Stomach (tissue), 8 donors: ENCODE measurements at regions not wholly inside any gene's neighbourhood (a gene's known extent, or its start where the extent isn't known, plus 50 kb on each side); places are given as distances from the start of the nearest gene placed in this dataset.

Experiments
- DNase-seq, 2 donors: peaks; one replicate each; pipeline versions ENCODE4 v3.0.0 to v3.0.0-alpha.2; 2013 to 2019
- H3K27ac ChIP-seq, 5 donors: fragments of 200-600 bp in 4 of 5; sonication (generic) in 4 of 5; one replicate each; pipeline ENCODE4 v1.5.1; 2013 to 2019; ENCODE audit warnings: mild to moderate bottlenecking in 1 of 5, moderate library complexity in 1 of 5
- H3K27me3 ChIP-seq, 3 donors: fragments of 200-600 bp; sonication (generic); one replicate each; pipeline ENCODE4 v1.5.1; 2017 to 2019; ENCODE audit warnings: mixed run types in 1 of 3
- H3K36me3 ChIP-seq, 4 donors: fragments of 200-600 bp; sonication (generic); 1 replicate in 3 of 4; 2 replicates in 1 of 4; pipeline ENCODE4 v1.5.1; 2016 to 2019
- H3K4me1 ChIP-seq, 4 donors: fragments of 200-600 bp; sonication (generic); one replicate each; pipeline ENCODE4 v1.5.1; 2016 to 2019
- H3K4me3 ChIP-seq, 4 donors: fragments of 200-600 bp; sonication (generic) in 3 of 4; one replicate each; pipeline ENCODE4 v1.5.1; 2016 to 2019; ENCODE audit warnings: mild to moderate bottlenecking in 1 of 4
- H3K9me3 ChIP-seq, 4 donors: fragments of 200-600 bp; sonication (generic); one replicate each; pipeline ENCODE4 v1.5.1; 2016 to 2019
- CTCF ChIP-seq, 7 experiments: fragments of 450-650 bp in 4 of 7; fragments of 200-600 bp in 3 of 7; sonication (generic) in 3 of 7; IDR thresholded peaks; one replicate each; pipeline ENCODE4 v1.5.1; 2016 to 2019; ENCODE audit warnings: antibody characterized with exemption in 7 of 7, control low read depth in 2 of 7, mild to moderate bottlenecking in 1 of 7
- EP300 ChIP-seq: sonication (generic); formaldehyde crosslinking; IDR thresholded peaks from one replicate; pipeline ENCODE4 v1.6.1; 2017; ENCODE audit warnings: antibody characterized with exemption
- POLR2A ChIP-seq, 4 donors: fragments of 450-650 bp; IDR thresholded peaks; one replicate each; pipeline ENCODE4 v1.6.1; 2016; ENCODE audit warnings: antibody characterized with exemption in 4 of 4, control low read depth in 2 of 4, mild to moderate bottlenecking in 1 of 4, moderate library complexity in 1 of 4
- POLR2AphosphoS5 ChIP-seq, 3 donors: sonication (generic); formaldehyde crosslinking; IDR thresholded peaks; one replicate each; pipeline ENCODE4 v1.6.1; 2016; ENCODE audit warnings: antibody characterized with exemption in 3 of 3
- WGBS, 5 donors: extraction: QIAGEN DNeasy Blood & Tissue Kit in 3 of 5; methylation state at CpG; one replicate each; pipeline versions ENCODE4 v1.1.5 to v1.1.7; 2013 to 2018; 5-methylcytosine and 5-hydroxymethylcytosine counted together
- intact Hi-C: fragments of 100-400 bp; cut with DNase I; formaldehyde crosslinking; loops from one replicate; pipeline ENCODE4 v1.15.1; 2023; ENCODE audit warnings: low total_unique reads
- donor health status: healthy with polysubstance abuse.
- donor health status: Bipolar disorder and iron deficiency.
- donor health status: healthy.

GRCh38 chr6:140045116-140045515, 670.7 kb upstream of the CITED2 start:
- H3K27me3 ChIP-seq = no peaks in the 10 kb centered on the region
- H3K4me1 ChIP-seq = no peaks in the 10 kb centered on the region
- no peak for DNase-seq
- 86 to 100% (median 92%) methylated on average over 1 of the region's 1 CpG; no CpG with 5 or more reads in 1 of the 5 donors for WGBS, 5 donors
- H3K9me3 ChIP-seq = no peaks in the 10 kb centered on the region
- no peaks in the 10 kb centered on the region for H3K36me3 ChIP-seq
- no peak overlapping the region for H3K4me3 ChIP-seq
- intact Hi-C loops = no loop called here
- TF ChIP-seq EP300 (no peak), POLR2AphosphoS5 (IDR thresholded peaks at IDR 0.05) (no peak), CTCF (IDR thresholded peaks at IDR 0.05) (no peak), POLR2A (IDR thresholded peaks at IDR 0.05) (no peak)
- no peak overlapping the region for H3K27ac ChIP-seq

- no peaks in the 10 kb centered on the region for H3K36me3 ChIP-seq
- DNase-seq = no peak
- intact Hi-C loops = no loop called here
- no peak overlapping the region for H3K4me3 ChIP-seq
- H3K4me1 ChIP-seq = no peaks in the 10 kb centered on the region
- TF ChIP-seq CTCF (IDR thresholded peaks at IDR 0.05) = no peak
- TF ChIP-seq EP300 = no peak
- no peak for TF ChIP-seq POLR2A (IDR thresholded peaks at IDR 0.05)
- TF ChIP-seq POLR2AphosphoS5 (IDR thresholded peaks at IDR 0.05) = no peak
- no peaks in the 10 kb centered on the region for H3K27me3 ChIP-seq
- WGBS, 5 donors = 72 to 100% (median 84%) methylated on average over 1 of the region's 1 CpG
- no peak overlapping the region for H3K27ac ChIP-seq
- H3K9me3 ChIP-seq = no peaks in the 10 kb centered on the region
Observed at GRCh38 chr6:140044626-140045025, 670.2 kb upstream of the CITED2 start.

- no peaks in the 10 kb centered on the region for H3K27me3 ChIP-seq
- no peaks in the 10 kb centered on the region for H3K4me1 ChIP-seq
- H3K4me3 ChIP-seq = no peak overlapping the region
- no peak overlapping the region for H3K27ac ChIP-seq
- TF ChIP-seq CTCF (IDR thresholded peaks at IDR 0.05) (no peak), POLR2AphosphoS5 (IDR thresholded peaks at IDR 0.05) (no peak), POLR2A (IDR thresholded peaks at IDR 0.05) (no peak), EP300 (no peak)
- H3K36me3 ChIP-seq = no peaks in the 10 kb centered on the region
- WGBS, 5 donors = 78 to 89% (median 86%) methylated on average over 2 of the region's 2 CpGs
- no peaks in the 10 kb centered on the region for H3K9me3 ChIP-seq
- DNase-seq = no peak
- intact Hi-C loops = no loop called here
Observed at GRCh38 chr6:140043762-140044378, 669.4 kb upstream of the CITED2 start.

GRCh38 chr6:140043357-140043756, 668.9 kb upstream of the CITED2 start:
- TF ChIP-seq POLR2AphosphoS5 (IDR thresholded peaks at IDR 0.05) (peak in 1 of 3 donors; percentile 13), POLR2A (IDR thresholded peaks at IDR 0.05) (no peak), CTCF (IDR thresholded peaks at IDR 0.05) (no peak), EP300 (no peak)
- no peaks in the 10 kb centered on the region for H3K4me1 ChIP-seq
- 63 to 81% (median 68%) methylated on average over 1 of the region's 1 CpG for WGBS, 5 donors
- no peaks in the 10 kb centered on the region for H3K36me3 ChIP-seq
- intact Hi-C loops = no loop called here
- DNase-seq = no peak
- no peaks in the 10 kb centered on the region for H3K9me3 ChIP-seq
- H3K27ac ChIP-seq = no peak overlapping the region
- H3K4me3 ChIP-seq = no peak overlapping the region
- H3K27me3 ChIP-seq = no peaks in the 10 kb centered on the region
